ENCODE measurements at regions not wholly inside any gene's neighbourhood (a gene's known extent, or its start where the extent isn't known, plus 50 kb on each side); places are given as distances from the start of the nearest gene placed in this dataset.

GRCh38 chr11:81420668-81421250, 1312.9 kb downstream of the FAM181B start:
- TF ChIP-seq CTCF (IDR thresholded peaks at IDR 0.05; ENCODE audit: low read length, missing control alignments): no peak
- no peak for DNase-seq (ENCODE audit: low read depth)
- H3K4me3 ChIP-seq (replicated peaks; ENCODE audit: low read depth, low read length): no peak overlapping the region

GRCh38 chr11:81397316-81397715, 1336.3 kb downstream of the FAM181B start:
- DNase-seq (ENCODE audit: low read depth): no peak
- no peak for TF ChIP-seq CTCF (IDR thresholded peaks at IDR 0.05; ENCODE audit: low read length, missing control alignments)
- no peak overlapping the region for H3K4me3 ChIP-seq (replicated peaks; ENCODE audit: low read depth, low read length)

GRCh38 chr11:81394311-81394710, 1339.4 kb downstream of the FAM181B start:
- TF ChIP-seq CTCF (IDR thresholded peaks at IDR 0.05; ENCODE audit: low read length, missing control alignments): no peak
- DNase-seq (ENCODE audit: low read depth): no peak
- H3K4me3 ChIP-seq (replicated peaks; ENCODE audit: low read depth, low read length): no peak overlapping the region

GRCh38 chr11:81388326-81388725, 1345.3 kb downstream of the FAM181B start:
- no peak for DNase-seq (ENCODE audit: low read depth)
- TF ChIP-seq CTCF (IDR thresholded peaks at IDR 0.05; ENCODE audit: low read length, missing control alignments): no peak
- no peak overlapping the region for H3K4me3 ChIP-seq (replicated peaks; ENCODE audit: low read depth, low read length)

GRCh38 chr11:81380395-81380794, 1353.3 kb downstream of the FAM181B start:
- H3K4me3 ChIP-seq (replicated peaks; ENCODE audit: low read depth, low read length): no peak overlapping the region
- no peak for TF ChIP-seq CTCF (IDR thresholded peaks at IDR 0.05; ENCODE audit: low read length, missing control alignments)
- DNase-seq (ENCODE audit: low read depth): no peak

GRCh38 chr11:81377418-81377817, 1356.2 kb downstream of the FAM181B start:
- DNase-seq (ENCODE audit: low read depth): no peak
- TF ChIP-seq CTCF (IDR thresholded peaks at IDR 0.05; ENCODE audit: low read length, missing control alignments): no peak

GRCh38 chr11:81373986-81374385, 1359.7 kb downstream of the FAM181B start:
- no peak for DNase-seq (ENCODE audit: low read depth)
- no peak for TF ChIP-seq CTCF (IDR thresholded peaks at IDR 0.05; ENCODE audit: low read length, missing control alignments)
- H3K4me3 ChIP-seq (replicated peaks; ENCODE audit: low read depth, low read length): no peak overlapping the region

More at GRCh38 chr11:81377418-81377817, 1356.2 kb downstream of the FAM181B start:
- H3K4me3 ChIP-seq (replicated peaks; ENCODE audit: low read depth, low read length): no peak overlapping the region
